HG03439 (cell line): ENCODE measurements at regions not wholly inside any gene's neighbourhood (a gene's known extent, or its start where the extent isn't known, plus 50 kb on each side); places are given as distances from the start of the nearest gene placed in this dataset.
"Not testable (repeated sequence)": the region's sequence is repeated elsewhere in the genome, so short reads cannot be mapped to it uniquely, and the experiment has no call there.

Experiments used
- ATAC-seq: cut with Tn5 transposase; IDR thresholded peaks from one replicate; pipeline ENCODE4 v1.9.1; 2021; ENCODE audit warnings: mild to moderate bottlenecking, moderate library complexity; ENCODE audit not compliant: unreplicated experiment

DNA sequence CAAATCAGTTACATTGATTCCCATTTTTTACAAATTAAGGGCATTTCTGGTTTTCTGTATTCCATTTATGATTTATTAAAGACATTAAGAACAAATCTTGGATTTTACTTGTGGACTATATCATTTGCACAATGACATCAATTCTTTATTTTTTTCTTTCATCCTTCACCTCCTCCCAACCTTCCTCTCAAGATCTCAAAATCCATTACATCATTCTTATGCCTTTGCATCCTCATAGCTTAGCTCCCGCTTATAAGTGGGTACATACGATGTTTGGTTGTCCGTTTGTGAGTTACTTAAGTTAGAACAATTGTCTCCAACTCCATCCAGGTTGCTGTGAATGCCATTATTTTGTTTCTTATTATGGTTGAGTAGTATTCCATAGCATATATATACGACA, 752.8 kb downstream of the CD109 start:
- ATAC-seq = no peak

- ATAC-seq = peak; percentile 61
Observed at GRCh38 chr6:74447013-74447412, 751.0 kb downstream of the CD109 start.

DNA sequence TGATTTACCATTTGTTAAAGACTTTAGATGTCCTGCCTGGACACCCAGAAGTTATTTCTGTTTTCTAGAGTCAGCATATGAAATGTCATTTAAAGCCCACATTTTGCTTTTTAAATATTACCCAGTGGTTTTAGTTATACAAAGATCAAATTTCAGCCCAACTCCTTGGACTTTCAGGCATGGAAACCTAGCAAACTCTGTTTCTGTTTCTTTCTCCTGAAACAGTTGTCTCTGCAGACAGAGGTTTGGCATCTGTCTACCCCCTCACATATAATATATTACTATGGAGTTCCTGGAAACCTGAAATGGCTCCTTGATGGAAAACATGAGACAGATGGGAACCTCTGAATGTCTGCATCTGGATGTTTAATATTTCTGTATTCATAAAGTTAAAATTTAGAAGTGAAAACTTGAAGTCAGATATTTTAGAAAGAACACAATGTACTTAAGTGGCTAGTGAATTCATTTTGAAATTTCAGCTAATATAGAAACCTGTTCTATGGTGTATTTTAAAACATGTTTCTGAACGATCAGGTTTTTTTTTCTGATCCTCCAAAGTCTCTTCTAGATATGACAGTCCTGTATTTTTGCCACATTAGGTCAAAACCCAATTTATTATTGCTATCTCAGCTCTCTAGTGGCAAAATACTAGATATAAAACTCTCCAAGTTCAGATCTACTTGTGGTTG, 743.3 kb downstream of the CD109 start:
- no peak for ATAC-seq

DNA sequence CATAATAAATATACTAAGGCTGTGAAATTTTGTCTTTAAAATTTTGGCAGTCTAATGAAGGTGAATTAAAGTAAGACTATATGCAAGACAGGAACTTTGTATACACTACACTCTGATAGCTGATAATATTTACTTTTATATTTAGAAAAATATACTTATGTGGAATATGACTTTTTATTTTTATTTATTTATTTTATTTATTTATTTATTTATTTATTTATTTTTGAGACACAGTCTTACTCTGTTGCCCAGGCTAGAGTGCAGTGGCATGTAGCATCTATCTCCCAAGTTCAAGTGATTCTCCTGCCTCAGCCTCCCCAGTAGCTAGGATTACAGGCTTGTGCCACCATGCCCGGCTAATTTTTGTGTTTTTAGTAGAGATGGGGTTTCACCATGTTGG, 742.4 kb downstream of the CD109 start:
- not testable (repeated sequence) for ATAC-seq

GRCh38 chr6:74434171-74434570, 738.2 kb downstream of the CD109 start:
- ATAC-seq = no peak

DNA sequence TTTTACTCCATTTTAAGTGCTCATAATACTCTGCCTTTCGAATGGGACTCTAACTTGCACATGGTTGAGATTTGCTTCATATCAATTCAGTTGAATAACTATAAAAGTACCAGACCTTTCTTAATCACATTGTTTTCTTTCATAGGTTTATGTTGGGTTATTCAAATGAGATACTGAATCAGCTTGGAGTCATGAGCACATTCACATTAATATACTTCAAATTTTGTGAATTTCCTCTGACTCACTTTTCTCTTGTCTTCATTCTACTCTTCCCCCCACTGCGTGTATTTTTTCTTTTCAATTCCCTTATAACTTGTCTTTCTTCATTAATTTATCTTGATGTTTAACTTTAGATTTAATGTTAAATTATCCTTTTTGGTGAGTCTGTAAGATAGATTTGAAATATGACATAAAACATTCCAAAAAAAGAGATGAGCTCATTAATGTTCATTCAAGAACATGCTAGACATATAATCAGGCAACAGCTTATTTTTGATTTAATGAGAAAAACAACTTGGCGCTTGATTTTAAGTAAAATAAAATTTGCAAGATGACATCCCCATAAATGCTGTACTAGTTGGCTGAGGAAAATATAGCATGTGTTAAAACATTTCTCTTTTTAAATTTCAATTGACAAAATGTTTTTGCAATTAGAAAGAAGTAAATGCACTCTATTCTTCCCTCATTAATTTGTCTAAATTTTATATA, 736.0 kb downstream of the CD109 start:
- no peak for ATAC-seq

DNA sequence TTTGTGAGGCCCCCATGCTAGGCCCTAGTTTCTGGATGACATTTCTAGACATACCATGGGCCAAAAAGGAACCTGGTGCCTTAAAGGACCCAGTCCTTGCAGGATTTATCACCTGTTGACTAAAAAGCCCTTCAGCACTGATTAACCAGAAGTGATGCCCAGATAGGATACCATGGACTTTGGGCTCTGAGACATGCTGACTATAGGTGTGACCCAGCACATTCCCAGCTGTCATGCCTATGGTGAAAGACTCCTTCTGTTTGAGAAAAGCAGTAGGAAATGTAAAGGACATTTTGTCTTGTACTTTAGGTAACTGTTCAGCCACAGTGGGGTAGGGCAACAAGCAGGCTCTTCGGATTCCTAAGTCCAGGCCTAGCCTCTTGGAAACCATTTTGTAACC, 724.2 kb downstream of the CD109 start:
- ATAC-seq = no peak

- no peak for ATAC-seq
Observed at GRCh38 chr6:74415056-74415455, 719.1 kb downstream of the CD109 start.

DNA sequence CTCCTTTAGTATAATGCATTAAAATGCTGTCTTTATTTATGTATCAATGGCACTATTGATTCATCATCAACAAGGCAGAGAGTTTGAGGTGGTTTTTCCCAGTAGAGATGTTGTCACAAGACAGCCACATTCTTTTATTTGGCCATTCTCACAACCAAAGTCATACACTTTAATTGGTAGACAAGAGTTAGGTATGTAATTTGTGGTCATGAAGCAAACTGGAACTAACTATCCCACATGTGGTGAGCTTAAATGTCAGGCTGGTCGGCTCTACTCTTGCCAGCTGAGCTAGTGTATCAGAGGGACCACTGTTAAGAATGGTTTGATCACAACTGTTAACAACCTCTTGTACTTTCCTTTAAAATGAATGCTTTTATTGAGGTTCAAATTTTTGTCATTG, 714.6 kb downstream of the CD109 start:
- no peak for ATAC-seq

DNA sequence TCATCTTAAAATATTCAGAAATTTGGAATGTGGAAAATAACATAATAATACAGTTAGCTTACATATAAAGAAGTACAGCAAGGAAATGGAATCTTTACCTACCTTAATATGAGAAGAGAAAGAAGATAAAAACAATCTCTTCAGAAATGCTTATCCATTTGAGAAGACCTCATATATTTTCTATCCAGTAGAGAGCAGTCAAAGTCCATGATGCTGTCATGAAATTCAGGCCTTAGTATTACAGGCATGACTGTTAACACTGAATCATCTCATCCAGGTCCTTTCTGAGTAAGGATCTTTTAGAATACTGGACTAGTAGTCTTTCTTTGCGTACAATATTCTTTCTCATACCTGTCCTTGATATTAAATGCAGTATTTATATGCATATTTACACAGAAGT, 713.4 kb downstream of the CD109 start:
- ATAC-seq = no peak

- ATAC-seq = no peak
Observed at GRCh38 chr6:74408844-74409243, 712.8 kb downstream of the CD109 start.

- ATAC-seq = no peak
Observed at GRCh38 chr6:74404366-74404765, 708.4 kb downstream of the CD109 start.

DNA sequence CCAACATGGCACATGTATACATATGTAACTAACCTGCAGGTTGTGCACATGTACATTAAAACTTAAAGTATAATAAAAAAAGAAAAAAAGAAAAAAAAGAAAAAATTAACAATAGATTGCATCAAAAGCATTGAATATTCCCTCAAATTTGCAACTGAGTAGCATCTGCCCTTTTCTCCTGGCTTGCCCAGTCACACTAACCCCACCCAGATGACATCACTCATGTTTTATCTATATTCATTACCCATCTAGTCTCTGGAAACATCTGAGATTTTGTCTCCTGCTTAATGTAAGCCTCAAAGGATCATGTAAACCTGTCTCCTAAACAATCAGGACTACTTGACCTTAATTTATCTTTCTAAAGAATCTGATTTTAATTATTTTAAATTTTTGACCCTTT, 706.8 kb downstream of the CD109 start:
- ATAC-seq = no peak

DNA sequence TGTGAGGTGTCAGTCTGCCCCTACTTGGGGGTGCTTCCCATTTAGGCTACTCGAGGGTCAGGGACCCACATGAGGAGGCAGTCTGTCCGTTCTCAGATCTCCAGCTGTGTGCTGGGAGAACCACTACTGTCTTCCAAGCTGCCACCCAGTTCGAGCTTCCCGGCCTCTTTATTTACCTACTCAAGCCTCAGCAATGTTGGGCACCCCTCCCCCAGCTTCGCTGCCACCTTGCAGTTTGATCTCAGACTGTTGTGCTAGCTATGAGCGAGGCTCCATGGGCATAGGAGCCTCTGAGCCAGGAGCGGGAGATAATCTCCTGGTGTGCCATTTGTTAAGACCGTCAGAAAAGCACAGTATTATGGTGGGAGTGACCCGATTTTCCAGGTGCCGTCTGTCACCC, 682.4 kb downstream of the CD109 start:
- ATAC-seq = not testable (repeated sequence)

DNA sequence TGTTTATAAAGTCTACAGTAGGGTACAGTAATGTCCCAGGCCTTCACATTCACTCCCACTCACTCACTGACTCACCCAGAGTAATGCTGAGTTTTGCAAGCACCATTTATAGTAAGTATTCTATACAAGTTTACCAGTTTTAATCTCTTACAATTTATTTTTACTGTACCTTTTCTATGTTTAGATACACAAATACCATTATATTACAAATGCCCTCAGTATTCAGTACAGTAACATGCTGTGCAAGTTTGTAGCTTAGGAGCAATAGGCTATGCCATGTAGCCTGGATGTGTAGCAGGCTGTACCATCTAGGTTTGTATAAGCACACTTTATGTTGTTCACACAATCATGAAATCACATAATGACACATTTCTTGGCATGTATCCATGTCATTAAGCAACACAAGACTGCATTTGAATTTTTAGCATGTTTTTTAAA, 673.6 kb downstream of the CD109 start:
- no peak for ATAC-seq

- ATAC-seq = no peak
Observed at GRCh38 chr6:74368746-74369145, 672.7 kb downstream of the CD109 start.

DNA sequence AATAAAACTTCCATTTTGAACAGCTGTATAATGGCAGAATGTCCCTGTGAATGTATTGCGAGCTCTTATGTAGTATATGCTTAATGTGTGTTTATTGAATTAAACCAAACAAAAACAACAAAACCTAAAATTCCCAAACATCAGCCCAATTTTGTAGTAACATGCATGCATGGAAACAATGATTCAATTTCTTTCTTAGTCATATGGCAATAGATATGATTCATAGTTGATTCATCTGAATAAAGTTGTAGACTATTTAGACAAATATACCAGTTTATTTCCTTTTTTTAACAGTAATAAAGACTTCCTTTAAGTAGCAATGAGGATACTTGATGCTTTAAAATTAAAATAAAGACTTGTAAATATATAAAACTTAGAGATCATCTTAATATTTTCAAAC, 670.6 kb downstream of the CD109 start:
- no peak for ATAC-seq

GRCh38 chr6:74362391-74362790, 666.4 kb downstream of the CD109 start:
- ATAC-seq = no peak

- no peak for ATAC-seq
Observed at GRCh38 chr6:74357321-74357720, 661.3 kb downstream of the CD109 start.

GRCh38 chr6:74356391-74356790, 660.4 kb downstream of the CD109 start:
- ATAC-seq = no peak

GRCh38 chr6:74346936-74347535, 651.0 kb downstream of the CD109 start:
- no peak for ATAC-seq

GRCh38 chr6:74343804-74344203, 647.8 kb downstream of the CD109 start:
- no peak for ATAC-seq
